GM19240 (cell line): ENCODE measurements at regions not wholly inside any gene's neighbourhood (a gene's known extent, or its start where the extent isn't known, plus 50 kb on each side); places are given as distances from the start of the nearest gene placed in this dataset.
"Not testable (repeated sequence)": the region's sequence is repeated elsewhere in the genome, so short reads cannot be mapped to it uniquely, and the experiment has no call there.

Experiments used
- DNase-seq: peaks from one replicate; pipeline ENCODE4 v3.0.0; 2011; ENCODE audit warnings: low spot score; ENCODE audit not compliant: insufficient read length

- no peak for DNase-seq
Measured at GRCh38 chr7:79563821-79564522, 110.5 kb upstream of the MAGI2 start.

- DNase-seq: no peak
Measured at GRCh38 chr7:79555571-79555970, 102.1 kb upstream of the MAGI2 start.

- DNase-seq: no peak
Measured at GRCh38 chr7:79553811-79554555, 100.5 kb upstream of the MAGI2 start.

- no peak for DNase-seq
Measured at GRCh38 chr7:79552463-79552862, 99.0 kb upstream of the MAGI2 start.

GRCh38 chr7:79548727-79549126, 95.3 kb upstream of the MAGI2 start:
- no peak for DNase-seq

GRCh38 chr7:79547132-79547531, 93.7 kb upstream of the MAGI2 start:
- DNase-seq: no peak

- no peak for DNase-seq
Measured at GRCh38 chr7:79540592-79540991, 87.1 kb upstream of the MAGI2 start.

GRCh38 chr7:79534128-79534527, 80.7 kb upstream of the MAGI2 start:
- no peak for DNase-seq

GRCh38 chr7:79531905-79532664, 78.6 kb upstream of the MAGI2 start:
- no peak for DNase-seq

- DNase-seq: no peak
Measured at GRCh38 chr7:79531116-79531515, 77.6 kb upstream of the MAGI2 start.

- no peak for DNase-seq
Measured at GRCh38 chr7:79529881-79530235, 76.4 kb upstream of the MAGI2 start.

GRCh38 chr7:79529214-79529880, 75.9 kb upstream of the MAGI2 start:
- DNase-seq: no peak

GRCh38 chr7:79528421-79528820, 75.0 kb upstream of the MAGI2 start:
- no peak for DNase-seq

GRCh38 chr7:79524048-79524447, 70.6 kb upstream of the MAGI2 start:
- no peak for DNase-seq

- DNase-seq: no peak
Measured at GRCh38 chr7:79523436-79523835, 70.0 kb upstream of the MAGI2 start.

- no peak for DNase-seq
Measured at GRCh38 chr7:79520543-79520942, 67.1 kb upstream of the MAGI2 start.

GRCh38 chr7:79515358-79515757, 61.9 kb upstream of the MAGI2 start:
- no peak for DNase-seq

- DNase-seq: no peak
Measured at GRCh38 chr7:79513261-79513660, 59.8 kb upstream of the MAGI2 start.

GRCh38 chr7:79512261-79512660, 58.8 kb upstream of the MAGI2 start:
- DNase-seq: no peak

- not testable (repeated sequence) for DNase-seq
Measured at GRCh38 chr7:79511056-79511455, 57.6 kb upstream of the MAGI2 start.

GRCh38 chr7:79507131-79507530, 53.7 kb upstream of the MAGI2 start:
- no peak for DNase-seq

GRCh38 chr7:79506481-79506880, 53.0 kb upstream of the MAGI2 start:
- no peak for DNase-seq
